GM23338 (cell line): ENCODE measurements at regions not wholly inside any gene's neighbourhood (a gene's known extent, or its start where the extent isn't known, plus 50 kb on each side); places are given as distances from the start of the nearest gene placed in this dataset.

Experiments
- ATAC-seq: fragments of 200-7000 bp; cut with Tn5 transposase; 3 replicates; pipeline ENCODE4 v1.9.1; 2020
- DNase-seq: peaks from one replicate; pipeline ENCODE4 v3.0.0-alpha.2; 2015; ENCODE audit warnings: low spot score
- H2AFZ ChIP-seq: fragments of 200-600 bp; sonication (generic); 2 replicates; pipeline ENCODE4 v1.8.0; 2016; ENCODE audit warnings: antibody characterized with exemption, mild to moderate bottlenecking, moderate library complexity
- H3F3A ChIP-seq: fragments of 200-600 bp; sonication (generic); replicated peaks from 2 replicates; pipeline ENCODE4 v1.8.0; 2017; ENCODE audit warnings: antibody characterized with exemption, mixed run types, low read depth
- H3K27ac ChIP-seq: fragments of 200-600 bp; sonication (generic); 2 replicates; pipeline ENCODE4 v1.6.1; 2016; ENCODE audit warnings: low read depth
- H3K27me3 ChIP-seq: fragments of 200-600 bp; sonication (generic); 2 replicates; pipeline ENCODE4 v1.8.0; 2016; ENCODE audit warnings: mild to moderate bottlenecking, mixed run types, moderate library complexity; ENCODE audit not compliant: insufficient read depth
- H3K36me3 ChIP-seq: fragments of 200-600 bp; sonication (generic); 2 replicates; pipeline ENCODE4 v1.8.0; 2016; ENCODE audit warnings: mild to moderate bottlenecking; ENCODE audit not compliant: insufficient read depth
- H3K4me1 ChIP-seq: fragments of 200-600 bp; sonication (generic); 2 replicates; pipeline ENCODE4 v1.8.0; 2016; ENCODE audit warnings: mild to moderate bottlenecking, moderate library complexity; ENCODE audit not compliant: insufficient read depth
- H3K4me2 ChIP-seq: fragments of 200-600 bp; sonication (generic); 2 replicates; pipeline ENCODE4 v1.7.1; 2017; ENCODE audit warnings: mixed run types
- H3K4me3 ChIP-seq: fragments of 200-600 bp; sonication (generic); 2 replicates; pipeline ENCODE4 v1.6.1; 2016; ENCODE audit warnings: mixed run types
- H3K79me2 ChIP-seq: fragments of 200-600 bp; sonication (generic); replicated peaks from 2 replicates; pipeline ENCODE4 v1.8.0; 2017; ENCODE audit warnings: mild to moderate bottlenecking; ENCODE audit not compliant: insufficient read depth
- H3K9me2 ChIP-seq: fragments of 200-600 bp; sonication (generic); 2 replicates; pipeline ENCODE4 v1.8.0; 2017; ENCODE audit not compliant: insufficient read depth
- H4K20me1 ChIP-seq: fragments of 200-600 bp; sonication (generic); replicated peaks from 2 replicates; pipeline ENCODE4 v1.8.0; 2017; ENCODE audit warnings: mild to moderate bottlenecking; ENCODE audit not compliant: insufficient read depth
- H3K27ac Mint-ChIP-seq: 2 replicates; pipeline ENCODE4 v1.8.0; 2020; ENCODE audit warnings: inconsistent platforms, mild to moderate bottlenecking, moderate library complexity, mixed read lengths
- H3K27me3 Mint-ChIP-seq: 3 replicates; pipeline ENCODE4 v1.8.0; 2022; ENCODE audit warnings: low read depth, mild to moderate bottlenecking, moderate library complexity, mixed read lengths, inconsistent platforms; ENCODE audit not compliant: insufficient read depth, poor library complexity
- H3K36me3 Mint-ChIP-seq: 3 replicates; pipeline ENCODE4 v1.8.0; 2021; ENCODE audit warnings: low read depth, mild to moderate bottlenecking, inconsistent platforms, moderate library complexity, mixed read lengths
- H3K4me1 Mint-ChIP-seq: 3 replicates; pipeline ENCODE4 v1.8.0; 2020; ENCODE audit warnings: mild to moderate bottlenecking, inconsistent platforms, mixed read lengths
- H3K4me3 Mint-ChIP-seq: 3 replicates; pipeline ENCODE4 v1.8.0; 2021; ENCODE audit warnings: moderate library complexity, mild to moderate bottlenecking, inconsistent platforms, mixed read lengths
- H3K9me3 Mint-ChIP-seq: 3 replicates; pipeline ENCODE4 v1.8.0; 2020; ENCODE audit warnings: moderate library complexity, mild to moderate bottlenecking, inconsistent platforms, mixed read lengths
- CREB1 ChIP-seq: fragments of 250-450 bp; sonication (Bioruptor Pico); IDR thresholded peaks from 2 replicates; pipeline ENCODE4 v1.5.0; 2020; ENCODE audit warnings: low read depth, mild to moderate bottlenecking, moderate library complexity
- EZH2 ChIP-seq: fragments of 200-600 bp; sonication (generic); IDR thresholded peaks from one replicate; pipeline ENCODE4 v1.8.0; 2017; ENCODE audit warnings: antibody characterized with exemption, mild to moderate bottlenecking, low read depth; ENCODE audit not compliant: unreplicated experiment
- EZH2phosphoT487 ChIP-seq: fragments of 200-600 bp; sonication (generic); IDR thresholded peaks from one replicate; pipeline ENCODE4 v1.8.1; 2018; ENCODE audit warnings: antibody characterized with exemption; ENCODE audit not compliant: unreplicated experiment
- JUNB ChIP-seq: IDR thresholded peaks from one replicate; pipeline ENCODE4 v1.6.1; 2016; ENCODE audit warnings: antibody characterized with exemption; ENCODE audit not compliant: unreplicated experiment
- NANOG ChIP-seq: IDR thresholded peaks from 2 replicates; pipeline ENCODE4 v1.6.1; 2016; ENCODE audit warnings: antibody characterized with exemption, borderline replicate concordance
- POLR2AphosphoS5 ChIP-seq: IDR thresholded peaks from 2 replicates; pipeline ENCODE4 v1.6.1; 2016; ENCODE audit warnings: antibody characterized with exemption, low read depth
- ZNF114 ChIP-seq: fragments of 250-450 bp; sonication (Bioruptor Pico); IDR thresholded peaks from 2 replicates; pipeline ENCODE4 v1.5.0; 2020; ENCODE audit warnings: mild to moderate bottlenecking, moderate library complexity
- ZNF331 ChIP-seq: fragments of 250-450 bp; sonication (Bioruptor Pico); IDR thresholded peaks from 2 replicates; pipeline ENCODE4 v1.5.0; 2020; ENCODE audit warnings: low read depth, mild to moderate bottlenecking, moderate library complexity
- TF ChIP-seq, protein P1 (sequence below): fragments of 250-450 bp; sonication (Bioruptor Pico); IDR thresholded peaks from 2 replicates; pipeline ENCODE4 v1.5.0; 2020; ENCODE audit warnings: mild to moderate bottlenecking, moderate library complexity
- TF ChIP-seq, protein P2 (sequence below), 2 experiments: fragments of 200-600 bp in 1 of 2; sonication (generic) in 1 of 2; conservative IDR thresholded peaks; 2 replicates each; pipeline versions ENCODE4 v1.5.1 to v1.6.1; 2016 to 2017; ENCODE audit warnings: antibody characterized with exemption in 2 of 2, low read depth in 2 of 2, mild to moderate bottlenecking in 2 of 2, moderate library complexity in 1 of 2
- TF ChIP-seq, protein P3 (sequence below): IDR thresholded peaks from one replicate; pipeline ENCODE4 v1.6.1; 2018; ENCODE audit warnings: antibody characterized with exemption; ENCODE audit not compliant: unreplicated experiment

DNA sequence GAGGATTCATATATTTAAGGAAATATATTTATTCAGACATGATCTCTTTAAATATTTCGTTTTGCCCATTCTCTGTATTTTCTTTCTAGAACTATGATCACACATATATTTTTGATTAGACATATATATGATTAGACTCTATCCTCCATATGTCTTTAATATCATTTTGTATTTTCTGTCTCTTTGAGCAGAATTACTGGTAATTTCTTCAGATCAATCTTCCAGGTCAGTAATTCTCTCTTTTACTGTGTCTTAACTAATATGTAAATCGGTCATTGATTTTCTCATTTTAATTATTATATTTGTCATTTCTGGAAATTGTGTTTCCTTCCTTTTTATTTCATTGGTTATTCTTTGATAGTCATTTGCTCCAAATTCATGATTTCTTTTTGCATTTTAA lies 586.2 kb downstream of the NR2F2 start (continued):
- TF ChIP-seq, protein P1, sequence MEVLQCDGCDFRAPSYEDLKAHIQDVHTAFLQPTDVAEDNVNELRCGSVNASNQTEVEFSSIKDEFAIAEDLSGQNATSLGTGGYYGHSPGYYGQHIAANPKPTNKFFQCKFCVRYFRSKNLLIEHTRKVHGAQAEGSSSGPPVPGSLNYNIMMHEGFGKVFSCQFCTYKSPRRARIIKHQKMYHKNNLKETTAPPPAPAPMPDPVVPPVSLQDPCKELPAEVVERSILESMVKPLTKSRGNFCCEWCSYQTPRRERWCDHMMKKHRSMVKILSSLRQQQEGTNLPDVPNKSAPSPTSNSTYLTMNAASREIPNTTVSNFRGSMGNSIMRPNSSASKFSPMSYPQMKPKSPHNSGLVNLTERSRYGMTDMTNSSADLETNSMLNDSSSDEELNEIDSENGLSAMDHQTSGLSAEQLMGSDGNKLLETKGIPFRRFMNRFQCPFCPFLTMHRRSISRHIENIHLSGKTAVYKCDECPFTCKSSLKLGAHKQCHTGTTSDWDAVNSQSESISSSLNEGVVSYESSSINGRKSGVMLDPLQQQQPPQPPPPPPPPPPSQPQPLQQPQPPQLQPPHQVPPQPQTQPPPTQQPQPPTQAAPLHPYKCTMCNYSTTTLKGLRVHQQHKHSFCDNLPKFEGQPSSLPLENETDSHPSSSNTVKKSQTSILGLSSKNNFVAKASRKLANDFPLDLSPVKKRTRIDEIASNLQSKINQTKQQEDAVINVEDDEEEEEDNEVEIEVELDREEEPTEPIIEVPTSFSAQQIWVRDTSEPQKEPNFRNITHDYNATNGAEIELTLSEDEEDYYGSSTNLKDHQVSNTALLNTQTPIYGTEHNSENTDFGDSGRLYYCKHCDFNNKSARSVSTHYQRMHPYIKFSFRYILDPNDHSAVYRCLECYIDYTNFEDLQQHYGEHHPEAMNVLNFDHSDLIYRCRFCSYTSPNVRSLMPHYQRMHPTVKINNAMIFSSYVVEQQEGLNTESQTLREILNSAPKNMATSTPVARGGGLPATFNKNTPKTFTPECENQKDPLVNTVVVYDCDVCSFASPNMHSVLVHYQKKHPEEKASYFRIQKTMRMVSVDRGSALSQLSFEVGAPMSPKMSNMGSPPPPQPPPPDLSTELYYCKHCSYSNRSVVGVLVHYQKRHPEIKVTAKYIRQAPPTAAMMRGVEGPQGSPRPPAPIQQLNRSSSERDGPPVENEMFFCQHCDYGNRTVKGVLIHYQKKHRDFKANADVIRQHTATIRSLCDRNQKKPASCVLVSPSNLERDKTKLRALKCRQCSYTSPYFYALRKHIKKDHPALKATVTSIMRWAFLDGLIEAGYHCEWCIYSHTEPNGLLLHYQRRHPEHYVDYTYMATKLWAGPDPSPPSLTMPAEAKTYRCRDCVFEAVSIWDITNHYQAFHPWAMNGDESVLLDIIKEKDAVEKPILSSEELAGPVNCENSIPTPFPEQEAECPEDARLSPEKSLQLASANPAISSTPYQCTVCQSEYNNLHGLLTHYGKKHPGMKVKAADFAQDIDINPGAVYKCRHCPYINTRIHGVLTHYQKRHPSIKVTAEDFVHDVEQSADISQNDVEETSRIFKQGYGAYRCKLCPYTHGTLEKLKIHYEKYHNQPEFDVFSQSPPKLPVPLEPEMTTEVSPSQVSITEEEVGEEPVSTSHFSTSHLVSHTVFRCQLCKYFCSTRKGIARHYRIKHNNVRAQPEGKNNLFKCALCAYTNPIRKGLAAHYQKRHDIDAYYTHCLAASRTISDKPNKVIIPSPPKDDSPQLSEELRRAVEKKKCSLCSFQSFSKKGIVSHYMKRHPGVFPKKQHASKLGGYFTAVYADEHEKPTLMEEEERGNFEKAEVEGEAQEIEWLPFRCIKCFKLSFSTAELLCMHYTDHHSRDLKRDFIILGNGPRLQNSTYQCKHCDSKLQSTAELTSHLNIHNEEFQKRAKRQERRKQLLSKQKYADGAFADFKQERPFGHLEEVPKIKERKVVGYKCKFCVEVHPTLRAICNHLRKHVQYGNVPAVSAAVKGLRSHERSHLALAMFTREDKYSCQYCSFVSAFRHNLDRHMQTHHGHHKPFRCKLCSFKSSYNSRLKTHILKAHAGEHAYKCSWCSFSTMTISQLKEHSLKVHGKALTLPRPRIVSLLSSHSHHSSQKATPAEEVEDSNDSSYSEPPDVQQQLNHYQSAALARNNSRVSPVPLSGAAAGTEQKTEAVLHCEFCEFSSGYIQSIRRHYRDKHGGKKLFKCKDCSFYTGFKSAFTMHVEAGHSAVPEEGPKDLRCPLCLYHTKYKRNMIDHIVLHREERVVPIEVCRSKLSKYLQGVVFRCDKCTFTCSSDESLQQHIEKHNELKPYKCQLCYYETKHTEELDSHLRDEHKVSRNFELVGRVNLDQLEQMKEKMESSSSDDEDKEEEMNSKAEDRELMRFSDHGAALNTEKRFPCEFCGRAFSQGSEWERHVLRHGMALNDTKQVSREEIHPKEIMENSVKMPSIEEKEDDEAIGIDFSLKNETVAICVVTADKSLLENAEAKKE (CRISPR knock-in tag): no peak
- TF ChIP-seq NANOG (no peak), EZH2phosphoT487 (no peak), CREB1 (CRISPR knock-in tag) (no peak), JUNB (no peak)
- TF ChIP-seq, protein P2, sequence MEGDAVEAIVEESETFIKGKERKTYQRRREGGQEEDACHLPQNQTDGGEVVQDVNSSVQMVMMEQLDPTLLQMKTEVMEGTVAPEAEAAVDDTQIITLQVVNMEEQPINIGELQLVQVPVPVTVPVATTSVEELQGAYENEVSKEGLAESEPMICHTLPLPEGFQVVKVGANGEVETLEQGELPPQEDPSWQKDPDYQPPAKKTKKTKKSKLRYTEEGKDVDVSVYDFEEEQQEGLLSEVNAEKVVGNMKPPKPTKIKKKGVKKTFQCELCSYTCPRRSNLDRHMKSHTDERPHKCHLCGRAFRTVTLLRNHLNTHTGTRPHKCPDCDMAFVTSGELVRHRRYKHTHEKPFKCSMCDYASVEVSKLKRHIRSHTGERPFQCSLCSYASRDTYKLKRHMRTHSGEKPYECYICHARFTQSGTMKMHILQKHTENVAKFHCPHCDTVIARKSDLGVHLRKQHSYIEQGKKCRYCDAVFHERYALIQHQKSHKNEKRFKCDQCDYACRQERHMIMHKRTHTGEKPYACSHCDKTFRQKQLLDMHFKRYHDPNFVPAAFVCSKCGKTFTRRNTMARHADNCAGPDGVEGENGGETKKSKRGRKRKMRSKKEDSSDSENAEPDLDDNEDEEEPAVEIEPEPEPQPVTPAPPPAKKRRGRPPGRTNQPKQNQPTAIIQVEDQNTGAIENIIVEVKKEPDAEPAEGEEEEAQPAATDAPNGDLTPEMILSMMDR (conservative IDR thresholded peaks at IDR 0.05; ENCODE audit: low read depth in 2 of 2): no peak

DNA sequence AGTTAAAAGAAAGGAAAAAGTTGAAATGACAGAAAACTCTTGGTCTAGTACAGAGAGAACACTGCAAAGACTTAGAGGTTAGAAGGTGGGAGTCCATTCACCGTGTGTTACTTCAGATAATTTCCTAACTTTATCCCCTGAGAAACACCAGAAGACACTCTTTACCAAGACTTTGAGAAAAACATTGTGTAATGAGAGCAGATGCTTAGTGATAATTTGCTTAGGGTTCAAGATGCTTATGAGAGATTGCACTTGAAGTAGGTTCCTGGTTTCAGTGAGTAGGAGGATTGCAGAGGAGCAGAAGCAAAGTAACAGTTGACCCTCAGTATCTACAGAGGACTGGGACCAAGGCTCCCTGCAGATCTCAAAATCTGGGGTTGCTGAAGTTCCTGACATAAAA lies 594.1 kb downstream of the NR2F2 start:
- H2AFZ ChIP-seq: no peak overlapping the region
- Mint-ChIP-seq H3K27me3 (peaks cover 2% of the 10 kb centered on the region), H3K27ac (no peak overlapping the region), H3K9me3 (peaks cover 4% of the 10 kb centered on the region; the same call in 2 of the 3 replicates), H3K4me3 (no peak overlapping the region), H3K36me3 (peaks cover 7% of the 10 kb centered on the region; the same call in 2 of the 3 replicates), H3K4me1 (no peaks in the 10 kb centered on the region)
- H3K4me1 ChIP-seq: no peaks in the 10 kb centered on the region
- DNase-seq (no peak), ATAC-seq (no peak)
- no peak overlapping the region for H3K4me2 ChIP-seq
- H3K27me3 ChIP-seq: no peaks in the 10 kb centered on the region
- no peaks in the 10 kb centered on the region for H4K20me1 ChIP-seq
- no peaks in the 10 kb centered on the region for H3K36me3 ChIP-seq
- H3K79me2 ChIP-seq: no peaks in the 10 kb centered on the region
- H3K27ac ChIP-seq: no peak overlapping the region
- H3K4me3 ChIP-seq: no peak overlapping the region
- peaks cover 27% of the 10 kb centered on the region; the same call in 1 of the 2 replicates for H3K9me2 ChIP-seq
- H3F3A ChIP-seq: no peaks in the 10 kb centered on the region
- no peak for TF ChIP-seq ZNF331 (CRISPR knock-in tag)
- TF ChIP-seq, protein P3, sequence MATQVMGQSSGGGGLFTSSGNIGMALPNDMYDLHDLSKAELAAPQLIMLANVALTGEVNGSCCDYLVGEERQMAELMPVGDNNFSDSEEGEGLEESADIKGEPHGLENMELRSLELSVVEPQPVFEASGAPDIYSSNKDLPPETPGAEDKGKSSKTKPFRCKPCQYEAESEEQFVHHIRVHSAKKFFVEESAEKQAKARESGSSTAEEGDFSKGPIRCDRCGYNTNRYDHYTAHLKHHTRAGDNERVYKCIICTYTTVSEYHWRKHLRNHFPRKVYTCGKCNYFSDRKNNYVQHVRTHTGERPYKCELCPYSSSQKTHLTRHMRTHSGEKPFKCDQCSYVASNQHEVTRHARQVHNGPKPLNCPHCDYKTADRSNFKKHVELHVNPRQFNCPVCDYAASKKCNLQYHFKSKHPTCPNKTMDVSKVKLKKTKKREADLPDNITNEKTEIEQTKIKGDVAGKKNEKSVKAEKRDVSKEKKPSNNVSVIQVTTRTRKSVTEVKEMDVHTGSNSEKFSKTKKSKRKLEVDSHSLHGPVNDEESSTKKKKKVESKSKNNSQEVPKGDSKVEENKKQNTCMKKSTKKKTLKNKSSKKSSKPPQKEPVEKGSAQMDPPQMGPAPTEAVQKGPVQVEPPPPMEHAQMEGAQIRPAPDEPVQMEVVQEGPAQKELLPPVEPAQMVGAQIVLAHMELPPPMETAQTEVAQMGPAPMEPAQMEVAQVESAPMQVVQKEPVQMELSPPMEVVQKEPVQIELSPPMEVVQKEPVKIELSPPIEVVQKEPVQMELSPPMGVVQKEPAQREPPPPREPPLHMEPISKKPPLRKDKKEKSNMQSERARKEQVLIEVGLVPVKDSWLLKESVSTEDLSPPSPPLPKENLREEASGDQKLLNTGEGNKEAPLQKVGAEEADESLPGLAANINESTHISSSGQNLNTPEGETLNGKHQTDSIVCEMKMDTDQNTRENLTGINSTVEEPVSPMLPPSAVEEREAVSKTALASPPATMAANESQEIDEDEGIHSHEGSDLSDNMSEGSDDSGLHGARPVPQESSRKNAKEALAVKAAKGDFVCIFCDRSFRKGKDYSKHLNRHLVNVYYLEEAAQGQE: no peak
- no peak for TF ChIP-seq ZNF114 (CRISPR knock-in tag)
- TF ChIP-seq, protein P2 (conservative IDR thresholded peaks at IDR 0.05; ENCODE audit: low read depth in 2 of 2): no peak
- TF ChIP-seq EZH2: no peak
- no peak for TF ChIP-seq POLR2AphosphoS5
